Caco-2 (cell line): ENCODE measurements at regions not wholly inside any gene's neighbourhood (a gene's known extent, or its start where the extent isn't known, plus 50 kb on each side); places are given as distances from the start of the nearest gene placed in this dataset.

ENCODE experiments used
- BruUV-seq: library from RNA; stranded (reverse); fragments of 400-500 nt; replicated peaks from 2 replicates; lab custom pipeline; 2021; lab: Mats Ljungman, UMichigan
- CTCF ChIA-PET: fragments of 300-600 bp; sonication (Branson Sonifier 250); formaldehyde crosslinking; loops from one replicate; lab custom pipeline; 2022; ENCODE audit warnings: antibody characterized with exemption; lab: Charles Lee
- POLR2A ChIA-PET: fragments of 300-600 bp; sonication (Branson Sonifier 250); formaldehyde crosslinking; loops from one replicate; lab custom pipeline; 2022; ENCODE audit warnings: antibody characterized with exemption; lab: Charles Lee
- DNase-seq, 2 experiments: peaks; one replicate each; pipeline versions ENCODE4 v3.0.0 to v3.0.0-alpha.2; 2020 to 2022
- H3K27me3 ChIP-seq: replicated peaks from 2 replicates; pipeline ENCODE4 v1.6.0; 2011; ENCODE audit warnings: low read length; ENCODE audit not compliant: control insufficient read depth, insufficient read depth
- H3K36me3 ChIP-seq: 2 replicates; pipeline ENCODE4 v1.5.1; 2011; ENCODE audit warnings: low read length; ENCODE audit not compliant: control insufficient read depth, insufficient read depth
- H3K4me1 ChIP-seq: fragments of 250-450 bp; sonication (Bioruptor Pico); 2 replicates; pipeline ENCODE4 v1.5.1; 2020; ENCODE audit warnings: mild to moderate bottlenecking
- H3K4me3 ChIP-seq: 2 replicates; pipeline ENCODE4 v1.5.1; 2011; ENCODE audit warnings: low read depth, mild to moderate bottlenecking, control low read depth, low read length
- H3K9me3 ChIP-seq: fragments of 250-450 bp; sonication (Bioruptor Pico); 2 replicates; pipeline ENCODE4 v1.5.1; 2020; ENCODE audit warnings: mild to moderate bottlenecking, moderate library complexity
- H3K27ac Mint-ChIP-seq: one replicate; pipeline ENCODE4 v1.8.0; 2022; ENCODE audit warnings: mixed read lengths; ENCODE audit not compliant: unreplicated experiment
- H3K27me3 Mint-ChIP-seq: one replicate; pipeline ENCODE4 v1.8.0; 2022; ENCODE audit warnings: mixed read lengths; ENCODE audit not compliant: insufficient read depth, unreplicated experiment
- H3K36me3 Mint-ChIP-seq: one replicate; pipeline ENCODE4 v1.8.0; 2022; ENCODE audit warnings: mild to moderate bottlenecking, mixed read lengths; ENCODE audit not compliant: insufficient read depth, unreplicated experiment
- H3K4me1 Mint-ChIP-seq: one replicate; pipeline ENCODE4 v1.8.0; 2022; ENCODE audit warnings: low read depth, mixed read lengths; ENCODE audit not compliant: unreplicated experiment
- H3K4me3 Mint-ChIP-seq: one replicate; pipeline ENCODE4 v1.8.0; 2022; ENCODE audit warnings: mild to moderate bottlenecking, moderate library complexity, mixed read lengths; ENCODE audit not compliant: unreplicated experiment
- H3K9me3 Mint-ChIP-seq: one replicate; pipeline ENCODE4 v1.8.0; 2022; ENCODE audit warnings: mixed read lengths; ENCODE audit not compliant: unreplicated experiment
- intact Hi-C: fragments of 100-400 bp; cut with micrococcal nuclease; formaldehyde crosslinking; loops from one replicate; pipeline ENCODE4 v1.10.0; 2022; ENCODE audit not compliant: unreplicated experiment
- TF ChIP-seq, protein P1 (sequence below), 2 experiments: fragments of 200-600 bp in 1 of 2; IDR thresholded peaks; 1 replicate in 1 of 2; 2 replicates in 1 of 2; pipeline versions ENCODE4 v1.5.1 to v1.8.0; 2011 to 2022; ENCODE audit warnings: antibody characterized with exemption in 1 of 2, control low read depth in 1 of 2, inconsistent platforms in 1 of 2, low read depth in 1 of 2, low read length in 1 of 2, mild to moderate bottlenecking in 1 of 2, moderate library complexity in 1 of 2; ENCODE audit not compliant: insufficient read depth in 1 of 2, severe bottlenecking in 1 of 2, unreplicated experiment in 1 of 2

DNA sequence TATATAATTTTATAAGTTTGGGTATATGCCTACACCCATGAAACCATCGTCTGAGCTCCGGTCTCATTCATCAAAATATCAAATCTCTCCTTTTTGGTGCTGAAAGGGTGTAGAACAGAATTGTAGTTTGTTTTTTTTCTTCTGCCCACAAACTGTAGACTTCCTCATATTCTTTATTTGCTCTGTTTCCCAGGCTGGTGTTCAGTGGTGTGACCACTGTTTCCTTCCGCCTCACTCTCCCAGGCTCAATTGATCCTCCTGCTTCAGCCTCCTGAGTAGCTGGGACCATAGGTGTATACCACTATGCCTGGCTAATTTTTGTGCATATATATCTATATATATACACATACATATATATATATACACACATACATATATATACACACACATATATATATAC is 139.6 kb upstream of the HCRTR2 start:
- Mint-ChIP-seq H3K36me3 (no peaks in the 10 kb centered on the region), H3K4me1 (no peaks in the 10 kb centered on the region), H3K27ac (no peak overlapping the region), H3K27me3 (no peaks in the 10 kb centered on the region), H3K9me3 (no peaks in the 10 kb centered on the region), H3K4me3 (no peak overlapping the region)
- TF ChIP-seq, protein P1, sequence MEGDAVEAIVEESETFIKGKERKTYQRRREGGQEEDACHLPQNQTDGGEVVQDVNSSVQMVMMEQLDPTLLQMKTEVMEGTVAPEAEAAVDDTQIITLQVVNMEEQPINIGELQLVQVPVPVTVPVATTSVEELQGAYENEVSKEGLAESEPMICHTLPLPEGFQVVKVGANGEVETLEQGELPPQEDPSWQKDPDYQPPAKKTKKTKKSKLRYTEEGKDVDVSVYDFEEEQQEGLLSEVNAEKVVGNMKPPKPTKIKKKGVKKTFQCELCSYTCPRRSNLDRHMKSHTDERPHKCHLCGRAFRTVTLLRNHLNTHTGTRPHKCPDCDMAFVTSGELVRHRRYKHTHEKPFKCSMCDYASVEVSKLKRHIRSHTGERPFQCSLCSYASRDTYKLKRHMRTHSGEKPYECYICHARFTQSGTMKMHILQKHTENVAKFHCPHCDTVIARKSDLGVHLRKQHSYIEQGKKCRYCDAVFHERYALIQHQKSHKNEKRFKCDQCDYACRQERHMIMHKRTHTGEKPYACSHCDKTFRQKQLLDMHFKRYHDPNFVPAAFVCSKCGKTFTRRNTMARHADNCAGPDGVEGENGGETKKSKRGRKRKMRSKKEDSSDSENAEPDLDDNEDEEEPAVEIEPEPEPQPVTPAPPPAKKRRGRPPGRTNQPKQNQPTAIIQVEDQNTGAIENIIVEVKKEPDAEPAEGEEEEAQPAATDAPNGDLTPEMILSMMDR (IDR thresholded peaks at IDR 0.05; ENCODE audit: insufficient read depth in 1 of 2, low read depth in 1 of 2, low read length in 1 of 2, severe bottlenecking in 1 of 2, unreplicated experiment in 1 of 2) = no peak
- Histone ChIP-seq H3K27me3 (no peaks in the 10 kb centered on the region), H3K4me1 (no peaks in the 10 kb centered on the region), H3K36me3 (no peaks in the 10 kb centered on the region), H3K4me3 (no peak overlapping the region), H3K9me3 (no peaks in the 10 kb centered on the region)
- CTCF ChIA-PET = no interaction called here
- POLR2A ChIA-PET = no interaction called here
- BruUV-seq = no TSS peak
- intact Hi-C loops = no loop called here
- DNase-seq = no peak

DNA sequence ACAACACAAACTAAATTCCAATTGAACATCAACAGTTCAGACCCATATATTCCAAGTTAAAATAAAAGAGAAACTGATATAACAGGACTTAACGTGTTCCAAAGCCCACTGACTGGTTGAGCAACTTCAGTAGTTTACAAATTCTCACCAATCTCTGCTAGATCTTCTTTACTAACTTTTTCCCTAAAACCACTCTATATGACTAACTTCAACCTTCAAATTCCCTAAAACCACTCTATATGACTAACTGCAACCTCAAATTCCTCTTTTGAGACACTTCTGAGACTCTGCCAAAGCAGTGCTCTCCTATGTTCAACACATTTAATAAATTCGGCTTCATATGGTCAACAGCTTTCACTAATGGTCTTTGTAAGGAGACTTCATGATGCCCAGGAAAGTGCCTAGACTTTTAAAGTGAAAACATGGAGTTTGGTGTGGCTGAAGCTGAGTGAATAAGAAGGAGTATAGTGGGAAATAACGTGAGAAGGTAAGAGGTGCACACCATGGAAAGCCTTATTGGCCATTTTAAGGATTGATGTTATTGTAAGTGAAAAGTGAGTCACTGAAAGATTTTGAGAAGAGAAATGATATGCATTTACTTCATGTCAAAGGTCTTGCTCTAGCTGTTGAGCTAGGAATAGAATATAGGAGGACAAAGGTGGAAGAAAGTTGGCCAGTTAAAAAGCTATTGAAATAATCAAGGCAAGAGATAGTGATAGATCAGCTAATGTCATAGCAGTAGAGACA is 134.0 kb upstream of the HCRTR2 start:
- POLR2A ChIA-PET = no interaction called here
- H3K36me3 Mint-ChIP-seq = no peaks in the 10 kb centered on the region

DNA sequence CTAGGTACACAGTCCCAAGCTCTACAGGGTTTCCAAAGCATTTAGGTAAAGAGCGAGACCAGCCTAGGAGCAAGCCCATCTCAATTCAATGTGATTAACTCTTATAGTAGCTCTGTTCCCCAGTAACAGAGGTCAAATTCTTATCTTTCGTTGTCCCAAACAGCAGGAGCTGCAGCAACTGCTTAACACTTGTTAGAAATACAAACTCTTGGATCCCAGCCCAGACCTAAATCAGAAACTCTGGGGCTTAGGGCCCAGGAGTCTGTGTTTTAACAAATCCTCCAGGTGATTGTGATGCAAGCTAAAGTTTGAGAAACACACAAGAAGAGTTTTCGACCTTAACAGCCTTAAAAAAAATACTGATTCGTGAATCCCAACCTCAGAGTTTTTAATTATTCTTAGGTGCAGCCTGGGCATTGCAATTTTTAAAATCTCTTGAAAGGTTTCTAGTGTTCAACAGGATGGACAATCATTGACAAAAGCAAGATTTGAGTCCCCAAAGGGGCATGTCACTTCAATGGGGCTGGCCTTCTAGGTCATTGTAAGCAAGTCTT is 127.4 kb upstream of the HCRTR2 start:
- CTCF ChIA-PET = interaction anchor here (0.5 kb wide), 1 partner anchor 193 kb away, joined by 5 read pairs; no protein-coding TSS in a partner anchor
- no TSS peak for BruUV-seq
- POLR2A ChIA-PET = no interaction called here
- no peaks in the 10 kb centered on the region for H3K9me3 Mint-ChIP-seq
- Histone ChIP-seq H3K4me1 (no peaks in the 10 kb centered on the region), H3K36me3 (no peaks in the 10 kb centered on the region), H3K4me3 (no peak overlapping the region), H3K27me3 (no peaks in the 10 kb centered on the region), H3K9me3 (no peaks in the 10 kb centered on the region)
- intact Hi-C loops = no loop called here
- no peak overlapping the region for H3K4me3 Mint-ChIP-seq
- no peaks in the 10 kb centered on the region for H3K4me1 Mint-ChIP-seq
- peaks cover 4% of the 10 kb centered on the region for H3K27me3 Mint-ChIP-seq
- TF ChIP-seq, protein P1 (IDR thresholded peaks at IDR 0.05; ENCODE audit: insufficient read depth in 1 of 2, low read depth in 1 of 2, low read length in 1 of 2, severe bottlenecking in 1 of 2, unreplicated experiment in 1 of 2) = no peak
- no peak for DNase-seq
- H3K36me3 Mint-ChIP-seq = no peaks in the 10 kb centered on the region
- no peak overlapping the region for H3K27ac Mint-ChIP-seq

More for the DNA sequence above, 134.0 kb upstream of the HCRTR2 start:
- no TSS peak for BruUV-seq
- intact Hi-C loops = no loop called here
- Mint-ChIP-seq H3K4me3 (no peak overlapping the region), H3K27ac (no peak overlapping the region), H3K27me3 (no peaks in the 10 kb centered on the region), H3K4me1 (no peaks in the 10 kb centered on the region), H3K9me3 (no peaks in the 10 kb centered on the region)
- Histone ChIP-seq H3K36me3 (no peaks in the 10 kb centered on the region), H3K4me1 (no peaks in the 10 kb centered on the region), H3K4me3 (no peak overlapping the region), H3K27me3 (no peaks in the 10 kb centered on the region), H3K9me3 (no peaks in the 10 kb centered on the region; the same call in 1 of the 2 replicates)
- TF ChIP-seq, protein P1 (IDR thresholded peaks at IDR 0.05; ENCODE audit: insufficient read depth in 1 of 2, low read depth in 1 of 2, low read length in 1 of 2, severe bottlenecking in 1 of 2, unreplicated experiment in 1 of 2) = no peak
- CTCF ChIA-PET = no interaction called here
- DNase-seq = no peak
